Skeletal muscle cell (primary cell): ENCODE measurements at regions not wholly inside any gene's neighbourhood (a gene's known extent, or its start where the extent isn't known, plus 50 kb on each side); places are given as distances from the start of the nearest gene placed in this dataset.

Experiments
- DNase-seq: peaks from one replicate; pipeline ENCODE4 v3.0.0-alpha.2; 2010; ENCODE audit warnings: low read depth
- H3K4me3 ChIP-seq: 2 replicates; pipeline ENCODE4 v1.5.1; 2011; ENCODE audit warnings: low read depth, mild to moderate bottlenecking, control low read depth, low read length, moderate library complexity

- DNase-seq = no peak
- H3K4me3 ChIP-seq = no peak overlapping the region
Observed at GRCh38 chr2:16150456-16151280, 210.3 kb downstream of the MYCN start.

GRCh38 chr2:16149349-16150243, 209.2 kb downstream of the MYCN start:
- no peak overlapping the region for H3K4me3 ChIP-seq
- no peak for DNase-seq

GRCh38 chr2:16148632-16149348, 208.4 kb downstream of the MYCN start:
- no peak overlapping the region for H3K4me3 ChIP-seq
- DNase-seq = no peak

GRCh38 chr2:16142383-16143361, 202.3 kb downstream of the MYCN start:
- no peak for DNase-seq
- H3K4me3 ChIP-seq = no peak overlapping the region

GRCh38 chr2:16141641-16141921, 201.2 kb downstream of the MYCN start:
- no peak for DNase-seq

GRCh38 chr2:16140771-16141640, 200.7 kb downstream of the MYCN start:
- no peak overlapping the region for H3K4me3 ChIP-seq
- no peak for DNase-seq

More at GRCh38 chr2:16141641-16141921, 201.2 kb downstream of the MYCN start:
- H3K4me3 ChIP-seq = no peak overlapping the region

- H3K4me3 ChIP-seq = no peak overlapping the region
- no peak for DNase-seq
Observed at GRCh38 chr2:16139663-16140615, 199.6 kb downstream of the MYCN start.

GRCh38 chr2:16138811-16139662, 198.7 kb downstream of the MYCN start:
- no peak for DNase-seq
- H3K4me3 ChIP-seq = no peak overlapping the region

- DNase-seq = no peak
- H3K4me3 ChIP-seq = no peak overlapping the region
Observed at GRCh38 chr2:16137080-16137755, 196.9 kb downstream of the MYCN start.

- no peak for DNase-seq
Observed at GRCh38 chr2:16136461-16137035, 196.2 kb downstream of the MYCN start.

GRCh38 chr2:16135913-16136310, 195.6 kb downstream of the MYCN start:
- DNase-seq = no peak
- H3K4me3 ChIP-seq = no peak overlapping the region

More at GRCh38 chr2:16136461-16137035, 196.2 kb downstream of the MYCN start:
- H3K4me3 ChIP-seq = no peak overlapping the region

GRCh38 chr2:16135196-16135912, 195.0 kb downstream of the MYCN start:
- no peak overlapping the region for H3K4me3 ChIP-seq
- DNase-seq = no peak

GRCh38 chr2:16134436-16135165, 194.3 kb downstream of the MYCN start:
- H3K4me3 ChIP-seq = no peak overlapping the region
- DNase-seq = no peak

GRCh38 chr2:16130906-16131400, 190.6 kb downstream of the MYCN start:
- H3K4me3 ChIP-seq = no peak overlapping the region
- DNase-seq = no peak
